Type B pancreatic cell (in vitro differentiated cells): ENCODE measurements at regions not wholly inside any gene's neighbourhood (a gene's known extent, or its start where the extent isn't known, plus 50 kb on each side); places are given as distances from the start of the nearest gene placed in this dataset.
A peak's percentile ranks its signal among the peaks of the same experiment; 100 is the strongest.

Source experiments
- DNase-seq: peaks from one replicate; pipeline ENCODE4 v3.0.0; 2021; ENCODE audit warnings: mixed read lengths; ENCODE audit not compliant: unreplicated experiment; ENCODE audit errors: extremely low spot score
- H3K27ac Mint-ChIP-seq: 2 replicates; pipeline ENCODE4 v1.8.0; 2021; ENCODE audit warnings: mild to moderate bottlenecking, mixed read lengths
- H3K27me3 Mint-ChIP-seq: 2 replicates; pipeline ENCODE4 v1.8.0; 2021; ENCODE audit warnings: mixed read lengths
- H3K36me3 Mint-ChIP-seq: 2 replicates; pipeline ENCODE4 v1.8.0; 2021; ENCODE audit warnings: mixed read lengths
- H3K4me1 Mint-ChIP-seq: one replicate; pipeline ENCODE4 v1.8.0; 2021; ENCODE audit warnings: mixed read lengths; ENCODE audit not compliant: unreplicated experiment
- H3K4me3 Mint-ChIP-seq: 2 replicates; pipeline ENCODE4 v1.8.0; 2021; ENCODE audit warnings: mild to moderate bottlenecking, mixed read lengths
- H3K9me3 Mint-ChIP-seq: 2 replicates; pipeline ENCODE4 v1.8.0; 2021; ENCODE audit warnings: mixed read lengths
- CTCF ChIP-seq: fragments of 200-600 bp; sonication (generic); conservative IDR thresholded peaks from 2 replicates; pipeline ENCODE4 v1.5.0; 2021; ENCODE audit warnings: antibody characterized with exemption, mild to moderate bottlenecking

- H3K9me3 Mint-ChIP-seq, result peaks cover 6% of the 10 kb centered on the region
- peaks cover 36% of the 10 kb centered on the region for H3K4me1 Mint-ChIP-seq
- H3K27ac Mint-ChIP-seq, result no peak overlapping the region
- H3K27me3 Mint-ChIP-seq, result no peaks in the 10 kb centered on the region
- no peak overlapping the region for H3K4me3 Mint-ChIP-seq
- TF ChIP-seq CTCF, result no peak
- DNase-seq, result no peak
- no peaks in the 10 kb centered on the region for H3K36me3 Mint-ChIP-seq
These were observed 139.7 kb upstream of the RARB start for GRCh38 chr3:25288413-25288812.

DNA sequence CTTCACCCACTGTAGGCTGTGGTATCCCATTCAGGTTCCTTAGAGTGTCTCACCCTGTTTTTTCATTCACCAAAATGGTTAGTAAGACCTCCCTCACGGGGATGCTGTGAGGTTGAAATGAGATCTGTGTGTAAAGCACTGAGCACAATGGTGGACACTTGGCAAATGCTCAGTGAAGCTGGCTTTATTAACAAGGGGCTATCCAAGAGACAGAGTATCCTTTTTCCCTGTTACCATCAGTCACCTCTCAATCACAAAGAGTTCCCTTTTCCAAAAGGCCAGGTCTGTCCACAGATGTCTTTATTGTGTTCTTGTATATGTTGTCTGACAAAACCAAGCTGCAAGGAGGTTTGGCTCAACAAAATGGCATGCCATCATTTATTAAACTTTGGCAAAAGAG lies 138.9 kb upstream of the RARB start:
- no peak for DNase-seq
- peaks cover 13% of the 10 kb centered on the region for H3K9me3 Mint-ChIP-seq
- H3K27ac Mint-ChIP-seq, result no peak overlapping the region
- peaks cover 3% of the 10 kb centered on the region for H3K27me3 Mint-ChIP-seq
- H3K4me3 Mint-ChIP-seq, result no peak overlapping the region
- TF ChIP-seq CTCF, result no peak
- H3K36me3 Mint-ChIP-seq, result peaks cover 5% of the 10 kb centered on the region
- H3K4me1 Mint-ChIP-seq, result peaks cover 43% of the 10 kb centered on the region

GRCh38 chr3:25289663-25290062 lies 138.4 kb upstream of the RARB start:
- peaks cover 3% of the 10 kb centered on the region for H3K27me3 Mint-ChIP-seq
- no peak for DNase-seq
- H3K27ac Mint-ChIP-seq, result no peak overlapping the region
- H3K9me3 Mint-ChIP-seq, result peaks cover 16% of the 10 kb centered on the region
- H3K4me1 Mint-ChIP-seq, result peaks cover 44% of the 10 kb centered on the region
- no peak for TF ChIP-seq CTCF
- no peak overlapping the region for H3K4me3 Mint-ChIP-seq
- H3K36me3 Mint-ChIP-seq, result peaks cover 5% of the 10 kb centered on the region

DNA sequence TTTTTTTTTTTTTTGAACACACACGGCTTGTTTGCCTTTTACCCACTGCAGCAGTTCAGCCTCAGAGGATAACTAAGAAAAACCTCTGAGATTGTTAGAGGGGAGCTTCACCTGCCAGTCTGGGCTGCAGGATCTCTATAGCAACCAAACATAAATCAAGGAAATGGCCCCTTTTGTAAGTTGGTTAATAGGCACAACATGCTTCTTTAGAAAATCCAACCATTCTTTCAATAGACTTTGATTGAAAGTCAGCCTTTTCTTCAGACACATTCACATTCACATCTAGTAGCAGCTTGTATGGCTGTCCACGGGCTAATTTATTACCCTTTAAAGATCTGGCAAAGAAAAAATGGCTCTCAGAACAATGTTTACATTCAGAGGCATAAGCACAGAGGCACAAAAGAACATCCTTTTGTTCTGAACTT lies 136.6 kb upstream of the RARB start:
- Mint-ChIP-seq H3K36me3 (peaks cover 5% of the 10 kb centered on the region), H3K4me1 (peaks cover 55% of the 10 kb centered on the region), H3K27me3 (peaks cover 3% of the 10 kb centered on the region), H3K4me3 (peak overlapping the region; percentile 45), H3K27ac (peak overlapping the region; percentile 95), H3K9me3 (peaks cover 9% of the 10 kb centered on the region)
- no peak for TF ChIP-seq CTCF
- DNase-seq, result no peak

DNA sequence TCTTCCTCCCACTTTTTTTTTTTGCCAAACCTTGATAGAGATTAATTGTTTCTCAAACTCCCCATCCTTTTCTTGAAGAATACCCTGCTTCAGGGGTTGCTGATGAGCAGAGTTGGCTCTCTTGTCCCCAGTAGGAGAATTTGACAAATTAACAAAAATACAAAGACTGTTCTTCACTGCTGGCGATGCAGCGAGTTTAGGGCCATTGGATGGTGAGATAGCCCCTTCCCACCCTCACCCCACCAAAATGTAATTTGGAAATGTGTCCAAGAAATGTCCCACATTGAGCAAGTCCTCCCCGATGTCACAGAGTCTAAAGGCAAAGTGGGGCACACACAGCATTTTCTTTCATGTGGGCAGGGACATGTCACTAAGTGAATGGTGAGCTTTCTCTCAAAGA lies 136.0 kb upstream of the RARB start:
- Mint-ChIP-seq H3K4me3 (no peak overlapping the region), H3K27me3 (peaks cover 3% of the 10 kb centered on the region), H3K36me3 (peaks cover 5% of the 10 kb centered on the region), H3K27ac (peak overlapping the region; percentile 95), H3K4me1 (peaks cover 57% of the 10 kb centered on the region), H3K9me3 (peaks cover 9% of the 10 kb centered on the region)
- TF ChIP-seq CTCF, result no peak
- no peak for DNase-seq

DNA sequence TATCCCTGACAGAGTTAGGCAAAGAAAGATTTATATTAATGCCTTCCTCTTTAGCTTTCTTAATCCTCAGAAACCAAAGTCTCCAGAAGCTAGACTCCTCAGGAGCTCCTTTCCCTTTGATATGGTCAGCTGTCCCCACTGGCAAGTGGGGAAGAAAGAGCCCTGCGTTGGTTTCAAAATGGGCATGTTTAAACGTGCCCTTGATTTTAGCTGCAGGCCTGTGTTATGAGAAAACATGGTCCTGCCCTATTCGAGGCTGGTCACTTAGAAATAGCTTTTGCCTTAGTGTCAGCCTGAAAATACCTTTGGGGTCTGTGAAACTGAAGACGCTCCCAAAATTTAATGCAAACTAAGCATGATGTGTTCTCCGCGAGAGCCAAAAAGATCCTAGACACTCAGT lies 135.5 kb upstream of the RARB start:
- Mint-ChIP-seq H3K36me3 (peaks cover 5% of the 10 kb centered on the region), H3K4me3 (peak overlapping the region; percentile 35), H3K4me1 (peaks cover 57% of the 10 kb centered on the region), H3K9me3 (peaks cover 9% of the 10 kb centered on the region), H3K27ac (peak overlapping the region; percentile 95), H3K27me3 (peaks cover 3% of the 10 kb centered on the region)
- DNase-seq, result no peak
- TF ChIP-seq CTCF, result no peak
